IMR-90 (cell line): ENCODE measurements at regions not wholly inside any gene's neighbourhood (a gene's known extent, or its start where the extent isn't known, plus 50 kb on each side); places are given as distances from the start of the nearest gene placed in this dataset.

Experiments
- ATAC-seq: fragments of 200-7000 bp; cut with Tn5 transposase; 2 replicates; pipeline ENCODE4 v1.9.1; 2020; ENCODE audit warnings: low read depth, mild to moderate bottlenecking, moderate library complexity
- BruUV-seq: library from RNA; stranded (reverse); fragments of 400-500 nt; replicated peaks from 2 replicates; lab custom pipeline; 2021; lab: Mats Ljungman, UMichigan
- CTCF ChIA-PET: fragments of 300-600 bp; formaldehyde crosslinking; extraction: SDS; loops from one replicate; lab custom pipeline; 2021; ENCODE audit warnings: antibody characterized with exemption; lab: Yijun Ruan, JAX
- POLR2A ChIA-PET: fragments of 300-600 bp; sonication (Branson Sonifier 250); formaldehyde crosslinking; loops from one replicate; lab custom pipeline; 2022; ENCODE audit warnings: antibody characterized with exemption; ENCODE audit not compliant: unreplicated experiment; lab: Charles Lee
- DNase-seq: peaks from one replicate; pipeline ENCODE4 v3.0.0; 2013
- H2AFZ ChIP-seq: replicated peaks from 2 replicates; pipeline ENCODE3; 2013; ENCODE audit warnings: low read length, mild to moderate bottlenecking; ENCODE audit not compliant: poor library complexity
- H2AK5ac ChIP-seq: 2 replicates; pipeline ENCODE4 v1.6.1; 2013; ENCODE audit warnings: low read depth, low read length, inconsistent platforms
- H2AK9ac ChIP-seq: replicated peaks from 2 replicates; pipeline ENCODE3; 2013; ENCODE audit warnings: mild to moderate bottlenecking, low read depth, low read length, moderate library complexity; ENCODE audit not compliant: poor library complexity
- H2BK120ac ChIP-seq: 2 replicates; pipeline ENCODE4 v1.6.1; 2013; ENCODE audit warnings: low read depth, low read length, inconsistent platforms
- H2BK15ac ChIP-seq: 3 replicates; pipeline ENCODE4 v1.6.1; 2013; ENCODE audit warnings: low read depth, low read length, inconsistent platforms
- H2BK20ac ChIP-seq: 2 replicates; pipeline ENCODE4 v1.6.1; 2013; ENCODE audit warnings: low read depth, mild to moderate bottlenecking, inconsistent platforms, low read length, moderate library complexity
- H2BK5ac ChIP-seq: 2 replicates; pipeline ENCODE4 v1.6.1; 2013; ENCODE audit warnings: mild to moderate bottlenecking, low read depth, low read length, inconsistent platforms; ENCODE audit not compliant: poor library complexity, severe bottlenecking
- H3K14ac ChIP-seq: replicated peaks from 2 replicates; pipeline ENCODE4 v1.6.1; 2013; ENCODE audit warnings: low read depth, low read length, inconsistent platforms
- H3K18ac ChIP-seq: 2 replicates; pipeline ENCODE4 v1.6.1; 2013; ENCODE audit warnings: low read depth, low read length, control low read depth
- H3K23ac ChIP-seq: 2 replicates; pipeline ENCODE4 v1.6.1; 2013; ENCODE audit warnings: low read depth, low read length, inconsistent platforms
- H3K27ac ChIP-seq: 2 replicates; pipeline ENCODE4 v1.5.1; 2013; ENCODE audit warnings: mild to moderate bottlenecking, control low read depth, low read length; ENCODE audit not compliant: insufficient read depth
- H3K27me3 ChIP-seq: 2 replicates; pipeline ENCODE4 v1.6.1; 2013; ENCODE audit warnings: low read length; ENCODE audit not compliant: control insufficient read depth, insufficient read depth
- H3K36me3 ChIP-seq: 2 replicates; pipeline ENCODE4 v1.6.1; 2013; ENCODE audit warnings: low read length, mixed read lengths; ENCODE audit not compliant: control insufficient read depth, insufficient read depth
- H3K4ac ChIP-seq: 2 replicates; pipeline ENCODE4 v1.6.1; 2013; ENCODE audit warnings: low read depth, low read length, inconsistent platforms
- H3K4me1 ChIP-seq: 2 replicates; pipeline ENCODE4 v1.6.1; 2013; ENCODE audit warnings: low read length, mixed read lengths; ENCODE audit not compliant: control insufficient read depth, insufficient read depth
- H3K4me2 ChIP-seq: 2 replicates; pipeline ENCODE4 v1.6.1; 2013; ENCODE audit warnings: low read depth, mild to moderate bottlenecking, control low read depth, low read length, moderate library complexity
- H3K4me3 ChIP-seq: 2 replicates; pipeline ENCODE4 v1.5.1; 2013; ENCODE audit warnings: low read depth, mild to moderate bottlenecking, control low read depth, low read length, moderate library complexity; ENCODE audit not compliant: insufficient read depth
- H3K56ac ChIP-seq: 2 replicates; pipeline ENCODE4 v1.6.1; 2013; ENCODE audit warnings: low read length, inconsistent platforms; ENCODE audit not compliant: insufficient read depth; ENCODE audit errors: extremely low read depth
- H3K79me1 ChIP-seq, 2 experiments: 2 replicates each; pipeline ENCODE4 v1.6.1; 2013; ENCODE audit warnings: low read length in 2 of 2, inconsistent platforms in 1 of 2, low read depth in 1 of 2
- H3K9ac ChIP-seq: 2 replicates; pipeline ENCODE4 v1.6.1; 2013; ENCODE audit warnings: low read depth, low read length, control low read depth
- H3K9me1 ChIP-seq: 2 replicates; pipeline ENCODE4 v1.6.1; 2013; ENCODE audit warnings: low read length, inconsistent platforms; ENCODE audit not compliant: insufficient read depth
- H3K9me3 ChIP-seq: 2 replicates; pipeline ENCODE4 v1.6.1; 2013; ENCODE audit warnings: low read length; ENCODE audit not compliant: control insufficient read depth, insufficient read depth
- H4K20me1 ChIP-seq: 2 replicates; pipeline ENCODE4 v1.6.1; 2013; ENCODE audit warnings: low read length, inconsistent platforms; ENCODE audit not compliant: insufficient read depth
- H4K5ac ChIP-seq: 2 replicates; pipeline ENCODE4 v1.6.1; 2013; ENCODE audit warnings: mild to moderate bottlenecking, low read depth, low read length, control low read depth
- H4K8ac ChIP-seq, 2 experiments: 2 replicates each; pipeline ENCODE4 v1.6.1; 2013; ENCODE audit warnings: low read depth in 2 of 2, low read length in 2 of 2, control low read depth in 1 of 2, inconsistent platforms in 1 of 2
- H4K91ac ChIP-seq: 2 replicates; pipeline ENCODE4 v1.6.1; 2013; ENCODE audit warnings: low read depth, low read length, inconsistent platforms; ENCODE audit not compliant: insufficient read depth
- BHLHE40 ChIP-seq: fragments of 150-350 bp; IDR thresholded peaks from 2 replicates; pipeline ENCODE4 v1.6.1; 2016; ENCODE audit warnings: mild to moderate bottlenecking, low read depth, low read length
- CHD1 ChIP-seq: IDR thresholded peaks from 2 replicates; pipeline ENCODE4 v1.6.1; 2012; ENCODE audit warnings: low read depth, low read length, improper control_type of control experiment
- FOS ChIP-seq: fragments of 150-350 bp; IDR thresholded peaks from 2 replicates; pipeline ENCODE4 v1.6.1; 2016; ENCODE audit warnings: low read depth, low read length
- MAFK ChIP-seq: IDR thresholded peaks from 2 replicates; pipeline ENCODE4 v1.6.1; 2012; ENCODE audit warnings: low read depth, low read length, improper control_type of control experiment
- NFE2L2 ChIP-seq: fragments of 150-350 bp; IDR thresholded peaks from 2 replicates; pipeline ENCODE4 v1.6.1; 2016; ENCODE audit warnings: low read depth, mild to moderate bottlenecking, low read length
- RFX5 ChIP-seq: IDR thresholded peaks from 2 replicates; pipeline ENCODE4 v1.8.0; 2012; ENCODE audit warnings: low read depth, mild to moderate bottlenecking, low read length, moderate library complexity
- SMC3 ChIP-seq: fragments of 150-350 bp; IDR thresholded peaks from 2 replicates; pipeline ENCODE4 v1.6.1; 2016; ENCODE audit warnings: low read depth, mild to moderate bottlenecking, antibody characterized with exemption, low read length, moderate library complexity
- WGBS, 2 experiments: methylation state at CpG; one replicate each; pipeline versions ENCODE4 v1.1.5 to v1.1.7; 2013; ENCODE audit warnings: missing lambda C conversion rate in 2 of 2; ENCODE audit not compliant: insufficient read length in 1 of 2; ENCODE audit errors: extremely low coverage in 2 of 2; 5-methylcytosine and 5-hydroxymethylcytosine counted together
- dilution Hi-C: fragments of 300-500 bp; cut with HindIII; formaldehyde crosslinking; loops from one replicate; pipeline ENCODE4 v1.14.3; 2018; ENCODE audit warnings: low sequenced_read_pairs; ENCODE audit not compliant: unreplicated experiment
- in situ Hi-C: fragments of 300-500 bp; cut with MboI; formaldehyde crosslinking; loops from 3 replicates; pipeline ENCODE4 v1.14.3; 2019; ENCODE audit warnings: low sequenced_read_pairs, inconsistent platforms, mixed read lengths
- intact Hi-C: fragments of 100-400 bp; cut with micrococcal nuclease; formaldehyde crosslinking; loops from 2 replicates; pipeline ENCODE4 v1.10.0; 2022
- TF ChIP-seq, protein P1 (sequence below): fragments of 150-350 bp; IDR thresholded peaks from 2 replicates; pipeline ENCODE4 v1.6.1; 2016; ENCODE audit warnings: low read depth, mild to moderate bottlenecking, low read length, moderate library complexity, borderline replicate concordance
- TF ChIP-seq, protein P2 (sequence below): conservative IDR thresholded peaks from 2 replicates; pipeline ENCODE4 v1.5.1; 2012; ENCODE audit warnings: mild to moderate bottlenecking, low read depth, low read length, improper control_type of control experiment

DNA sequence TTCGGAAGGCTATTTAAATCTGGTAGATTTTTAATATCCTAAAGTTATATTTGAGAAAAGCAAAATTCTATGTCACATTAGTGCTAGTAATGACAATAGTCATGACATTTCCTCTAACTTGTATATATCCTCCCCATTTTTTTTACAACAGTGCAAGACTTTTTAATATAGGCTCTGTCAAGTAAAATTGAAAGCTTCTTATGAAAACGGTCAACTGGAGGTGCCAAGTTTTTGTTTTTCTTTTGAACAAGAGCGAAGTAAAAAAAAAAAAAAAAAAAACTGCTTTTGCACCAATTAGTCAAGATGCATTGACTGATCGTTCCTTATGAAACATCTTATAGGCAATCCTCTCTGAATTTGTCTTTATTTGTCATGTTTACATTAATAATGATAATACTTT is 389.3 kb downstream of the STK39 start:
- no peaks in the 10 kb centered on the region for H3K79me1 ChIP-seq
- no peak overlapping the region for H2AK5ac ChIP-seq
- no peak overlapping the region for H3K18ac ChIP-seq
- H2BK15ac ChIP-seq = no peak overlapping the region
- no peak overlapping the region for H3K4ac ChIP-seq
- no peak overlapping the region for H3K56ac ChIP-seq
- POLR2A ChIA-PET = no interaction called here
- no peak overlapping the region for H3K23ac ChIP-seq
- H3K9ac ChIP-seq = no peak overlapping the region
- DNase-seq = no peak
- no peak overlapping the region for H4K8ac ChIP-seq
- no peak overlapping the region for H3K4me2 ChIP-seq
- H3K9me3 ChIP-seq = no peaks in the 10 kb centered on the region
- H3K14ac ChIP-seq = no peak overlapping the region
- in situ Hi-C loops (no loop called here), intact Hi-C loops (loop anchor here (5.0 kb wide), 1 partner anchor 259 kb away; no protein-coding TSS in a partner anchor), dilution Hi-C loops (no loop called here)
- H3K9me1 ChIP-seq = no peaks in the 10 kb centered on the region
- no peak overlapping the region for H2AFZ ChIP-seq
- H3K4me1 ChIP-seq = no peaks in the 10 kb centered on the region
- no peak overlapping the region for H2BK20ac ChIP-seq
- H4K5ac ChIP-seq = no peak overlapping the region
- H2BK5ac ChIP-seq = no peak overlapping the region
- no peak overlapping the region for H4K91ac ChIP-seq
- no peak overlapping the region for H2BK120ac ChIP-seq
- H4K20me1 ChIP-seq = no peaks in the 10 kb centered on the region
- no TSS peak for BruUV-seq
- H2AK9ac ChIP-seq = no peak overlapping the region
- H3K36me3 ChIP-seq = no peaks in the 10 kb centered on the region
- no peaks in the 10 kb centered on the region for H3K27me3 ChIP-seq
- H3K4me3 ChIP-seq = no peak overlapping the region
- ATAC-seq = no peak
- CTCF ChIA-PET = no interaction called here
- TF ChIP-seq FOS (no peak), NFE2L2 (no peak), MAFK (no peak), RFX5 (no peak), SMC3 (no peak), BHLHE40 (no peak), CHD1 (no peak)
- TF ChIP-seq, protein P1, sequence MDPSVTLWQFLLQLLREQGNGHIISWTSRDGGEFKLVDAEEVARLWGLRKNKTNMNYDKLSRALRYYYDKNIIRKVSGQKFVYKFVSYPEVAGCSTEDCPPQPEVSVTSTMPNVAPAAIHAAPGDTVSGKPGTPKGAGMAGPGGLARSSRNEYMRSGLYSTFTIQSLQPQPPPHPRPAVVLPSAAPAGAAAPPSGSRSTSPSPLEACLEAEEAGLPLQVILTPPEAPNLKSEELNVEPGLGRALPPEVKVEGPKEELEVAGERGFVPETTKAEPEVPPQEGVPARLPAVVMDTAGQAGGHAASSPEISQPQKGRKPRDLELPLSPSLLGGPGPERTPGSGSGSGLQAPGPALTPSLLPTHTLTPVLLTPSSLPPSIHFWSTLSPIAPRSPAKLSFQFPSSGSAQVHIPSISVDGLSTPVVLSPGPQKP = no peak
- TF ChIP-seq, protein P2, sequence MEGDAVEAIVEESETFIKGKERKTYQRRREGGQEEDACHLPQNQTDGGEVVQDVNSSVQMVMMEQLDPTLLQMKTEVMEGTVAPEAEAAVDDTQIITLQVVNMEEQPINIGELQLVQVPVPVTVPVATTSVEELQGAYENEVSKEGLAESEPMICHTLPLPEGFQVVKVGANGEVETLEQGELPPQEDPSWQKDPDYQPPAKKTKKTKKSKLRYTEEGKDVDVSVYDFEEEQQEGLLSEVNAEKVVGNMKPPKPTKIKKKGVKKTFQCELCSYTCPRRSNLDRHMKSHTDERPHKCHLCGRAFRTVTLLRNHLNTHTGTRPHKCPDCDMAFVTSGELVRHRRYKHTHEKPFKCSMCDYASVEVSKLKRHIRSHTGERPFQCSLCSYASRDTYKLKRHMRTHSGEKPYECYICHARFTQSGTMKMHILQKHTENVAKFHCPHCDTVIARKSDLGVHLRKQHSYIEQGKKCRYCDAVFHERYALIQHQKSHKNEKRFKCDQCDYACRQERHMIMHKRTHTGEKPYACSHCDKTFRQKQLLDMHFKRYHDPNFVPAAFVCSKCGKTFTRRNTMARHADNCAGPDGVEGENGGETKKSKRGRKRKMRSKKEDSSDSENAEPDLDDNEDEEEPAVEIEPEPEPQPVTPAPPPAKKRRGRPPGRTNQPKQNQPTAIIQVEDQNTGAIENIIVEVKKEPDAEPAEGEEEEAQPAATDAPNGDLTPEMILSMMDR = no peak
- WGBS, 2 experiments = no CpG with 5 or more reads among the region's 4 CpGs
- no peak overlapping the region for H3K27ac ChIP-seq
